ENCODE measurements at regions not wholly inside any gene's neighbourhood (a gene's known extent, or its start where the extent isn't known, plus 50 kb on each side); places are given as distances from the start of the nearest gene placed in this dataset.

DNA sequence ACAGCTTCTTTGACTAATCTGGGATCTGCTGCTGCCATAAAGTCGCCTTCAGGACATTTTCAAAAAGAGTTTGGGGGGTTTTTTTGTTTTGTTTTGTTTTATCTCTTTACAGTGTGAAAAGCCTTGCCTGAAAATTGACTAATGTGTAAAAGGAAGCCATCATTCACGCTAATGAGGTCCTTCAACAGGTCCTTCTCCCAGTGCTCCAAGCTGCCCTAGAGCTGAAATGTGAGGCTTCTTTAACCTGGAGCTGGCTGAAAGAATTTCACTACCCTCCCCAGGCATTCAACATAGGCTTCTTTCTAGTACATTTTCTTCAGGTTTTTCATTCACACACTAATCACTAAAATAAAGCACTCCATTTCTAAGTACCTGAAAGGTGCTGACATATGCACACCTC, 145.1 kb upstream of the PRDM1 start:
- TF ChIP-seq, protein P1, sequence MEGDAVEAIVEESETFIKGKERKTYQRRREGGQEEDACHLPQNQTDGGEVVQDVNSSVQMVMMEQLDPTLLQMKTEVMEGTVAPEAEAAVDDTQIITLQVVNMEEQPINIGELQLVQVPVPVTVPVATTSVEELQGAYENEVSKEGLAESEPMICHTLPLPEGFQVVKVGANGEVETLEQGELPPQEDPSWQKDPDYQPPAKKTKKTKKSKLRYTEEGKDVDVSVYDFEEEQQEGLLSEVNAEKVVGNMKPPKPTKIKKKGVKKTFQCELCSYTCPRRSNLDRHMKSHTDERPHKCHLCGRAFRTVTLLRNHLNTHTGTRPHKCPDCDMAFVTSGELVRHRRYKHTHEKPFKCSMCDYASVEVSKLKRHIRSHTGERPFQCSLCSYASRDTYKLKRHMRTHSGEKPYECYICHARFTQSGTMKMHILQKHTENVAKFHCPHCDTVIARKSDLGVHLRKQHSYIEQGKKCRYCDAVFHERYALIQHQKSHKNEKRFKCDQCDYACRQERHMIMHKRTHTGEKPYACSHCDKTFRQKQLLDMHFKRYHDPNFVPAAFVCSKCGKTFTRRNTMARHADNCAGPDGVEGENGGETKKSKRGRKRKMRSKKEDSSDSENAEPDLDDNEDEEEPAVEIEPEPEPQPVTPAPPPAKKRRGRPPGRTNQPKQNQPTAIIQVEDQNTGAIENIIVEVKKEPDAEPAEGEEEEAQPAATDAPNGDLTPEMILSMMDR (IDR thresholded peaks at IDR 0.05; ENCODE audit: low read depth, low read length), result no peak
- no peak for TF ChIP-seq EZH2phosphoT487 (IDR thresholded peaks at IDR 0.05; ENCODE audit: low read depth)
